ENCODE measurements at regions not wholly inside any gene's neighbourhood (a gene's known extent, or its start where the extent isn't known, plus 50 kb on each side); places are given as distances from the start of the nearest gene placed in this dataset.
A peak's percentile ranks its signal among the peaks of the same experiment; 100 is the strongest.

DNA sequence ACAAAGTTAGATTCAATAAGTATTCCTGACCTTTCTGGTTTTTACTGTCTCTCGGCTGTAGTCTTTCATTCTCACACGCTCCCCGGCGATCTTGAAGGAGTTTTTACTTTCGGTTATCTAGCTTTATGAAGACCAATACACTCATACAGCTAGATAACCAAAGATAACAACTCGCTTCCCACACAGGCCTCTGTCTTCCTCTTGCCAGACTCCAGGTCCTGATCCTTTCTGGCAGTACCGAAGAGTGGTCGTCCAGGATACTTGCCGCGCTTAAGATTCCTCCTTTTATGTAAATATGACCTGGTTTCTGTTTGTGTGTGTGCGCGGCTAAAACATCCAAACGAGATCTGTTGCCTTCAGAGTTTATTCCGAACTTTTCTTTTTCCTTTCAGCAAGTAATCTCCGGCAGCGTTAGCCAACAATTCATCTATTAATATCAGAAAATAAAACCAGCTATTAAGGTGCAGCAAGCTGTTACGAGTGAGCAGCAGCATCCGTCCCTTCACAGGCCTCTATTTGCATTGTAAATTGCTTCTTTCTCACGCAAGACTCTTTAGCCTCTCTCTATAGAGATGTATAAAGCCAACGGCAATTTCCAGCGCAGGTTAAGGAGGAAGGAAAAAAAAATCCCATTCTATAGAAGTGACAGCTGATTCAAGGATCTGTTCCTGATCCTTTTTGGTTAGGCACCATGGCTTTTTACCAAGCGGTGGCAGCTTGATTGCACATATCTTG lies 216.1 kb downstream of the MEF2C start:
- Mint-ChIP-seq H3K9me3 (ENCODE audit: low read depth) (peaks cover 17% of the 10 kb centered on the region), H3K27me3 (peaks cover 79% of the 10 kb centered on the region), H3K4me1 (ENCODE audit: low read depth) (peaks cover 28% of the 10 kb centered on the region), H3K27ac (no peak overlapping the region), H3K36me3 (peaks cover 4% of the 10 kb centered on the region), H3K4me3 (peak overlapping the region; percentile 83)

DNA sequence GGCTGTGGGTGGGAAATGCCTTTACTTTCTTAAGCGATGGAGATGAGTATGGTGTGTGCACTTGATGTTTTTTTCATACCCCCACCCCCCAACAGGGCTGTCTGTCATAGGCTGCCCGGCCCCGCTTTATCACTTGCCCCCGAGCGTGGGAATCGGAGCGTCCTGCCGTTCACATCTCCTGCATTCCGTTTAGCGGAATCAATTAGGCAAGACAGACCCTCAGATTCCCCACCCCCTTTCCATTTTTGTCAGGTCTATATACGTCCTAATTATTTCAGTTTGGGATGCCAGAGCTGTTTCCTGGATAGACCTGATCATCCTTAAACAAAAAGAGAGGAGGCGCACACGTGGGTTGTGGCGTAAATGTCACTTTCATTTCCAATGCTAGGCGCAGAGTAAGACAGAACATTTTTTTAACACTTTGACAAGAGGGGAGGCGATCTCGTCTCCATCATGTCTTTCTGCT lies 217.2 kb downstream of the MEF2C start:
- peaks cover 33% of the 10 kb centered on the region for H3K4me1 Mint-ChIP-seq (ENCODE audit: low read depth)
- no peak overlapping the region for H3K27ac Mint-ChIP-seq
- peaks cover 80% of the 10 kb centered on the region for H3K27me3 Mint-ChIP-seq
- H3K4me3 Mint-ChIP-seq: peak overlapping the region; percentile 83
- H3K9me3 Mint-ChIP-seq (ENCODE audit: low read depth): peaks cover 17% of the 10 kb centered on the region
- H3K36me3 Mint-ChIP-seq: peaks cover 6% of the 10 kb centered on the region

DNA sequence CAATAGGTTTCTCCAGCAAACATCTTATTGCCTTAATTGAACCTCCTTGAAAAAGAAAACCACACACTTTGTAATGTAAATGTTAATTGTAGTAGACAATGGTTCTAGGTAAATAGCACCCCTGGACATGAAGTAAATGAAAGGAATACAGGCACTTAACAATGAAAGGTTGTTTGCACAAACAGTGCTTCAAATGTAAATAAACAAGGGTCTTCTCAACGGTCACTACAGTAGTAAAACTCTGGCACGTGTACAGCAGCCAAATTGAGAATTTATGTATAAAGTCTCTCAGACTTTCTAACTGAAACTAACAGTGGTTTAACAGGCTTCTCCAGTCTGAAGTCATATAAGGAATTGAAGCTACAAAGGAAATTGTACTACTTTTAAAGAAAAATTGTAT lies 218.3 kb downstream of the MEF2C start:
- H3K4me3 Mint-ChIP-seq: no peak overlapping the region
- peaks cover 11% of the 10 kb centered on the region for H3K9me3 Mint-ChIP-seq (ENCODE audit: low read depth)
- H3K36me3 Mint-ChIP-seq: peaks cover 6% of the 10 kb centered on the region

DNA sequence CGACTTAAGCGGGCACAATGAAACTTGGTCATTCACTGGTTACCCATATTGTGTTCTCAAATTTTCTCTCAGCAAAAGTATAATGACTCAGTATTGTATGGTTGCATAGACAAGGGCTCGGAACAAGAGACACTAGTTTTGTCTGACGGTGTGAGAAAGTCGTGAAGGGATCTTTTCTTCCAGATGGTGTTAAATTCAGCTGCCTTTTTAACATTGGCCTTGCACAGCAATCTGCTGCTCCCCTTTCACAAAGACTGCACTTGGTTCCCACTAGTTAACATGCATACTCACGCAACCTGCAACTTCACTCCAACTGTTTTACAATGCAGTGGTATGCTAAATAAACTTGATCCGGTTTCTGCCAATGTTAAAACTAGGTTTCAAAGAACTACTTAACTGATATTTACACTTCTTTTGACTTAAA lies 219.2 kb downstream of the MEF2C start:
- H3K4me3 Mint-ChIP-seq: no peak overlapping the region

More for the DNA sequence above, 218.3 kb downstream of the MEF2C start:
- H3K4me1 Mint-ChIP-seq (ENCODE audit: low read depth): peaks cover 38% of the 10 kb centered on the region
- peaks cover 74% of the 10 kb centered on the region for H3K27me3 Mint-ChIP-seq
- no peak overlapping the region for H3K27ac Mint-ChIP-seq

DNA sequence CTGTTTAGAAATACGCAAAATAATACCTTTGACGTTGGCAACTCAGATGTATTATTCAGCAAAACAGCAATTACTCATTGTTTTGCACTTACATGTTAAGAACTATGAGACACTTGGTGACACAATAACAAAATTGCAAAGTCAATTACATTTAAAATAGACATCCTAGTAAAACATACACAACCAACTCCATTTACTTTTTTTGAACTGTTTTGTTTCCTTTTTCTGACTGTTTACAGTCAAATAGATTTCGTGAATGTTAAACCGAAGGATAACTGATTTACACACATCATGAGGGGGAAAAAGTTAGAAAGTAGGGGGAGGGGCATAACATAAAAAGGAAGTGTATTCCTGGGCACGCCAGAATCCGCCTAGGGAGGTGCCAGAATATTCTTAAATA lies 220.1 kb downstream of the MEF2C start:
- Mint-ChIP-seq H3K4me1 (ENCODE audit: low read depth) (peaks cover 35% of the 10 kb centered on the region), H3K9me3 (ENCODE audit: low read depth) (peaks cover 4% of the 10 kb centered on the region), H3K36me3 (peaks cover 6% of the 10 kb centered on the region), H3K27ac (no peak overlapping the region), H3K27me3 (peaks cover 69% of the 10 kb centered on the region), H3K4me3 (no peak overlapping the region)

More for the DNA sequence above, 219.2 kb downstream of the MEF2C start:
- H3K27ac Mint-ChIP-seq: no peak overlapping the region
- peaks cover 9% of the 10 kb centered on the region for H3K9me3 Mint-ChIP-seq (ENCODE audit: low read depth)
- H3K4me1 Mint-ChIP-seq (ENCODE audit: low read depth): peaks cover 39% of the 10 kb centered on the region
- H3K36me3 Mint-ChIP-seq: peaks cover 6% of the 10 kb centered on the region
- peaks cover 71% of the 10 kb centered on the region for H3K27me3 Mint-ChIP-seq

DNA sequence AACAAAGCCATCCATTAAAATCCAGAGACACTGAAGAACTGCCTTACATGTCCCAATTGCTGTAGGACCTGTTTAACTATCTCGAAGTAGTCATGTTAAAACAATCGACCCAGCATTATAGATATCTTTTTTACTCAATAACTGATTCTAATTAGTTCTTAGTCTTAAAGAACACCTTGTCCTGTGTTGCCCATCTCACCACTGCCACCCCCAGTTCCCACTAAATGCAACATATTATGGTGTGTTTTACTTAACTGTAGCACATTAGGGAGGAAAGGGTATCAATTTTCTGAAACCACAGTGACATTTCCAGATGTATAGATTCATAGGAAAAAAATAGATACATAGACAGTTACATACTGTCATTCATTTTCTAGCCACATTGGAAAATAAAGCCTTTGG lies 221.2 kb downstream of the MEF2C start:
- no peak overlapping the region for H3K4me3 Mint-ChIP-seq
- peaks cover 25% of the 10 kb centered on the region for H3K4me1 Mint-ChIP-seq (ENCODE audit: low read depth)
- peaks cover 6% of the 10 kb centered on the region for H3K36me3 Mint-ChIP-seq
- peaks cover 4% of the 10 kb centered on the region for H3K9me3 Mint-ChIP-seq (ENCODE audit: low read depth)
- H3K27ac Mint-ChIP-seq: no peak overlapping the region
- H3K27me3 Mint-ChIP-seq: peaks cover 66% of the 10 kb centered on the region

DNA sequence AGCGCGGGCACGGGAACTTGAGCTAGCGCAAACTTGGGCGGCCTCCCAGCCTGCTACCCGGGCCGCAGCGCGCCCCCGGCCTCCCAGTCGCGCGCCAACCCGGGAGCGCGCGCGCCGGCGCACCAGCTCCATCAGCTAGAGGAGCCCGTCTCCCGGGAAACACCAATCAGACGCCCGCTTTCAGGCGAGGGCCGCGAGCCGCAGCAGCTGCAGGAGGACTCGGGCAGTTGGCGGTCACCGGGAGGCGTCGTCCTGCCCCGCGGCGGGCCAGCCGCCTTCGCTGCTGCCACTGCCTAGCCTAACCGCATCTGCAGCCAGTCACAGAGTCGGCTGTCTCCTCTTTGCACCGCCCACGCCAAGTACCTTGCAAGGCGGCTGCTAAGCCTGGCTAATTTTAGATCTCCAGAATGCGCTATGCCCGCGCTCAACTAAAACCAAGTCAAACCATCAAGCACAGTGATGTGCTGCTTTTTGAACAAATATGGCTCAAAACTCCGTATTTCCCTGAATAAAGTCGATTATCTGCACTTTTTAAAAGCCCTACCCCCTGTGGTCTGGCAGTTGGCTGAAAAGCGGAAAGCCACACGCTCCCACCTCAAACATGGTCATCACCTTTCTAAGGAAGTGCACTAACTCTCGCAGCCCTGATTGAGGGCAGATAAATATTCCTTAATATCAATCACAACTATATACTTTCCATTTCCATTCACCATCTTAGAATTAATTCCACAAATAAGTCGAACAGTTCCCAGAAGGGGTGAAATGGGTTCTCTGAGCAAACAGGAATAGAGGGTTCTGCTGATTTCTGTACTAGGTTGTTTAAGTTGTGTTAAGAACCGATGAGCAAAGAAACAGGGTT lies 221.8 kb downstream of the MEF2C start:
- Mint-ChIP-seq H3K9me3 (ENCODE audit: low read depth) (peaks cover 4% of the 10 kb centered on the region), H3K4me3 (peak overlapping the region; percentile 80), H3K27ac (no peak overlapping the region), H3K36me3 (peaks cover 6% of the 10 kb centered on the region), H3K4me1 (ENCODE audit: low read depth) (peaks cover 18% of the 10 kb centered on the region), H3K27me3 (peaks cover 64% of the 10 kb centered on the region)

DNA sequence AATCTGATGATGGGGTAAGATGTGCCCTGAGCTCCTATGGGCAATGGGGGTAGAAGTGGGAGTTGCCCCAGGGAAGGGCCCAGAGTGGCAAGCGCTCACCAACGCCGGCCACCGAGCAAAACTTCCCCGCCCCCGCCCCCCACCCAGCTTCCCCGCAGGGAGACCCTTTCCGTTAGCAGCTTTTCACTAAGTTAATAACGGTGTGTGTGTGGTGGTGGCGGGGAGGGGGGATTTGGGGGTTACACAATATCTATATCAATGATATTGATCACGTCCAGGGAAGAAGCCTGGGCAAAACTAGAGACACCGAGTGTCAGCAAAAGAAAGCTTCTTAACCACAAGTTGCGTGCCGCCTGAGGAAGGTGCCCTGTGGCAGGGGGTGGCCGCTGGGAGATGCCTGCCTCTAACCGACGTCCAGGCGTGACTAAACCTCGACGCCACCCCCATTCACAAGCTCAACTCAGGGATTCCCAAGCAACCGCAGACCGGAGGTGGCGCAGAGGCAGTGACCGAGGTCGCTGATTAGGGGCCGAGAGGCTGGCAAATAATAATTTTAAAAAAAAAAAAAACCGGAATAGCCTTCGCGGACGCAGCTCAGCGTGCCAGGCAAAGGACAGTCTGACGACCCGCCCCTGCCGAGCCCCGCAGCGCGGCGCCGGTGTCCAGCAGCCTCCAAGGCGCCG lies 222.6 kb downstream of the MEF2C start:
- H3K9me3 Mint-ChIP-seq (ENCODE audit: low read depth): peaks cover 4% of the 10 kb centered on the region
- peaks cover 57% of the 10 kb centered on the region for H3K27me3 Mint-ChIP-seq
- peaks cover 11% of the 10 kb centered on the region for H3K4me1 Mint-ChIP-seq (ENCODE audit: low read depth)
- peak overlapping the region; percentile 57 for H3K4me3 Mint-ChIP-seq
- no peak overlapping the region for H3K27ac Mint-ChIP-seq
- H3K36me3 Mint-ChIP-seq: peaks cover 6% of the 10 kb centered on the region

DNA sequence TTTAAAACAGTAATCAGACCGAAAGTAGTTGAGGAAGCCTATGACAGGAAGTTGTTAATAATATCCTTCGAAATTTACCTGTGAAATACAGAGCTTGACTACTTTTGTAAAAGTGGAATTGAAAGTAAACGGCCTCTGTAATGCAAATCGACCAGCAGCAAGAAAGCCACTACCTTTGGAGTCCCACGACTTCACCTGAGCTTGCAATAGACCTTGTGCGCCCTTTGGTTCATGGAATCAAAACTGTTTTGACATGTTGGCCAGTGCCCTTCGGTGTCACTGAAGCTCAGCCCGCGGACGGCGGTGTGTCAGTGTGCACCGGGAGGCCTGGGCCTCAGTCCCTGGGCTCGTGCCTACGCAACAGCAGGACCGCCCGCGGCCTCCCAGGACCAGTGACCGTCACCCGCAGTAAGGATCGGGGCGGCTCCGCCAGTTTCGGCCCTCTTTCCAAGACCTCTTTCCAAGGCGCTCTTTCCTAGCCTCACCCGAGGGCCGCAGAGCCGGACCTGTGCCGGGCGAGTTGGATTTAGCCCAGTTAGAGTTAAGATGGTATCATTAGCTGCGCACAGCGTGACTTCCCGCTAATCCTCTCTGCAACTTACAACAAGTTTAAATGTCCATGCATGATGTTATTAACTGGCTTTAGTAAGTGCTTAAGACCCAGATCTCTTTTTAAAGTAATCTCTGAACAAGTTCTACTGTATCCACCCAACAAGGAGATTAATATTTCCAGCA lies 223.3 kb downstream of the MEF2C start:
- H3K4me3 Mint-ChIP-seq: peak overlapping the region; percentile 57
- H3K4me1 Mint-ChIP-seq (ENCODE audit: low read depth): peaks cover 11% of the 10 kb centered on the region
- H3K27me3 Mint-ChIP-seq: peaks cover 52% of the 10 kb centered on the region
- H3K36me3 Mint-ChIP-seq: peaks cover 5% of the 10 kb centered on the region
- H3K27ac Mint-ChIP-seq: no peak overlapping the region
- peaks cover 2% of the 10 kb centered on the region for H3K9me3 Mint-ChIP-seq (ENCODE audit: low read depth)

DNA sequence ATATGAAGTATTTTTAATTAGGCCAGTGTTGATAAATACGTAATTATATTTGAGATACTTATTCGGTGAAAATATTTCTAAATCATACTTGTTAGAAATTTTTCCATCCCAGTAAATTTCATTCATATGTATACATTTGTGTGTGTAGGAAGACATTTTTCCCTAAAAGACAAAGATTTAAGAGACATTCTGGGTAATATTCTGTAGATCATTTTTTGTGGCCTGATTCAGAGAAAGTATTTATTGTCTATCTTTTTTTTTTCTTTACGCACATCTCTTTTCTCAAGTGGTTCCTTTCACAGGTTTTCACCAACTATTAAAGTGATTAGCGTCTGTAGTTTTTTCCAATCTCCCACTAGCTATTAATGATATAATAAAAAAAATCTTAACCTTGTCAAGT lies 224.1 kb downstream of the MEF2C start:
- Mint-ChIP-seq H3K9me3 (ENCODE audit: low read depth) (no peaks in the 10 kb centered on the region), H3K36me3 (peaks cover 2% of the 10 kb centered on the region), H3K27me3 (peaks cover 52% of the 10 kb centered on the region), H3K4me1 (ENCODE audit: low read depth) (peaks cover 11% of the 10 kb centered on the region), H3K4me3 (no peak overlapping the region), H3K27ac (no peak overlapping the region)

DNA sequence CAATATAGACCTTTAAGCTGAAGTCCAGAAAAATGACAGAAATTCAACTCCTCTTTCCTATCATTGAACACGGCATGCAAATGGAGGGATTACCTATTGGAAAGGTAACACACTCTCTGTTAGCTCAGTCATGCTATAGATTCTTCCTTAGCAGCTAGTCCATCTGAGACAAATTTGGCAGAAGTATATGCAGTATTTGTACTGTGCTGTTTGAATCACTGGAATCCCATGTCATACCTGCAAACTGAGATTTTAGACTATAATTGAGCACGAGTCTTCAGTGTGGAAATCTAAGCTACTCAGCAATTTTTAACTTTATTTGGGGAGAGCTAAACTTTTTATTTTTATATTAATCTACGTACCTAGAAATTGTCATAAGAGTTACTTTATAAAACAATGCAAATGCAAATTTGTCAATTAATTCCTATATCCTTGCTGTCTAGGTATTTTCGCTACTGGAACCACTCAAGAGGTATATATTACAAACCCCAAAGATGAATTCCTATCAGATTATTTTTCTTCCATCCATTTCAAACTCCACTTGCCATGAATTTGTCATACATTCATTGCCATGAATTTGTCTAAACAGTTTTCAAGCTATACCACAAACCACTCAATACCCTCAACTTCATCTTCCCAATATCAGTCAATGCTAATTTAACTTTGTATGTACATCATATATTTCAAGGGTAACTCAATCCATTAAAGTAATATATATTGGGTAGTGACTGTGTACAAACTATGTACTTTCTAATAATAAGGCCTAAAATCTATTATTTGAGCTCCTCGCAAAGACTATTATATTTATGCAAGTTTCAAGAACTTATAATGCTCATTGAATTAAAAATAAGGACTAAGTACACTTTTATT lies 224.8 kb downstream of the MEF2C start:
- H3K36me3 Mint-ChIP-seq: peaks cover 2% of the 10 kb centered on the region
- no peaks in the 10 kb centered on the region for H3K9me3 Mint-ChIP-seq (ENCODE audit: low read depth)
- no peak overlapping the region for H3K4me3 Mint-ChIP-seq
- H3K4me1 Mint-ChIP-seq (ENCODE audit: low read depth): peaks cover 11% of the 10 kb centered on the region
- no peak overlapping the region for H3K27ac Mint-ChIP-seq
- H3K27me3 Mint-ChIP-seq: peaks cover 46% of the 10 kb centered on the region

DNA sequence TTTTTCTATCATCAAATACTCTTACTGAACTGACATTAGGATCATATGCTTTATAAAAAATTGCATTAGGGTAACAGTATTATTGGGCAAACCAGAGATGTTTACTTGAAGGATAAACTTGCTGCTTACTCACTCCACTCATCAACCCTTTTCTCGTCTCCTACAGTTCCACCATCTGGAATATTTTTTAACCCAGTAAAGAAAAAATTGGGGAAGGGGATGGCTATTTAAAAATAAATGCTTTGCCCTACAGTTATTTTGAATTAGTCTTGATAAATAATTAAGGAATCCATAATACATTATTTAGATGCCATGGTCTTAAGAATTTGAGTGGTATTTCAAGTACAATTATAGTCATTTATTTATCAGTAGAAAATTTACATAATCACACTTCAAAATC lies 225.8 kb downstream of the MEF2C start:
- H3K27me3 Mint-ChIP-seq: peaks cover 44% of the 10 kb centered on the region
- H3K4me3 Mint-ChIP-seq: no peak overlapping the region
- no peaks in the 10 kb centered on the region for H3K9me3 Mint-ChIP-seq (ENCODE audit: low read depth)
- H3K4me1 Mint-ChIP-seq (ENCODE audit: low read depth): peaks cover 11% of the 10 kb centered on the region
- H3K36me3 Mint-ChIP-seq: peaks cover 2% of the 10 kb centered on the region
- H3K27ac Mint-ChIP-seq: no peak overlapping the region

DNA sequence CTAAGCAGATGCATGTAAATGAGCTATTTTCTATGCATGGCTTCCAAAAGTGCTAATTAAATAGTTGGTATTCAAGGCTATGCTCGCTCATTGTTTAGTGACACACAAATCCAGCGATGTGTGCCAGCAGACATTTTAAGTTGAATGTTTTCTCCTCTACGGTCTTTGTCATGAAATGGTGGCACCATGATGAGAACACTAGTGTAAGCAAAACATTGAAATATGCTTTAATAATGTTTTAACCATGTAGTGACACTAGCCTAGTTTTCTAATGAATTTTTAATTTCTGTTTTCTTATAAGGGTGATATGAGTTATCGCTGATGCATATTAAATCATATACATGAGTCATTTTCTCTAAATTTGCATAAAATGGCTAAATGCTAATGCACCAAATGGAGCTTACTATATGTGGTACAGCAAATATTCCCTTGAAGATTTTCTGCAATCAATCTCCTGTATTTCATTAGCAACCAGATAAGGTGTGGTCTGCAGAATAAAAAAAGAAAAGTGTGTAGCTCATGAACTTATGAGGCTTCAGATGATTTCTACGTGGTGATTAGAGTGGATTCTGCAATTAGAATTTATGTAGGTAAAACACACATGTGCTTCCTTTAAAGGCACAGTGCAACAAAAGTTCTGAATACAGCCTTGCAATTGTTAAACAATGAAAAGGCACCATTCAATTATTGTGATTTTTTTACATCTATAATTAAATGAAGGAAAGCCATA lies 226.6 kb downstream of the MEF2C start:
- Mint-ChIP-seq H3K9me3 (ENCODE audit: low read depth) (no peaks in the 10 kb centered on the region), H3K4me3 (no peak overlapping the region), H3K4me1 (ENCODE audit: low read depth) (peaks cover 8% of the 10 kb centered on the region), H3K27me3 (peaks cover 45% of the 10 kb centered on the region), H3K27ac (no peak overlapping the region), H3K36me3 (peaks cover 2% of the 10 kb centered on the region)

All from activated naive CD8-positive, alpha-beta T cell (primary cell).